ENCODE measurements at regions not wholly inside any gene's neighbourhood (a gene's known extent, or its start where the extent isn't known, plus 50 kb on each side); places are given as distances from the start of the nearest gene placed in this dataset.

GRCh38 chr18:64488698-64489097, 339.8 kb upstream of the LINC00305 start:
- Histone ChIP-seq H3K9me3 (ENCODE audit: insufficient read depth, low read depth) (no peaks in the 10 kb centered on the region), H3K9me2 (ENCODE audit: insufficient read depth) (no peaks in the 10 kb centered on the region), H3F3A (ENCODE audit: insufficient read depth, low read depth) (no peaks in the 10 kb centered on the region), H3K79me2 (ENCODE audit: low read depth) (no peaks in the 10 kb centered on the region), H3K4me1 (replicated peaks; ENCODE audit: insufficient read depth) (no peaks in the 10 kb centered on the region), H3K27me3 (ENCODE audit: insufficient read depth, low read depth) (no peaks in the 10 kb centered on the region), H4K20me1 (ENCODE audit: insufficient read depth) (no peaks in the 10 kb centered on the region), H2AFZ (no peak overlapping the region), H3K4me2 (no peak overlapping the region), H3K4me3 (no peak overlapping the region), H3K36me3 (ENCODE audit: low read depth) (no peaks in the 10 kb centered on the region), H3K27ac (no peak overlapping the region)
- ChIA-PET POLR2A (ENCODE audit: unreplicated experiment) (no interaction called here), CTCF (no interaction called here)
- no peak for DNase-seq
- no TSS peak for BruUV-seq (replicated peaks)
- TF ChIP-seq CTCF (conservative IDR thresholded peaks at IDR 0.05) = no peak
- no peak for TF ChIP-seq EZH2 (IDR thresholded peaks at IDR 0.05; ENCODE audit: low read depth)
- intact Hi-C loops (cut with micrococcal nuclease; ENCODE audit: unreplicated experiment) = no loop called here

- TF ChIP-seq EZH2 (IDR thresholded peaks at IDR 0.05; ENCODE audit: low read depth) (no peak), CTCF (conservative IDR thresholded peaks at IDR 0.05) (no peak)
- CTCF ChIA-PET = no interaction called here
- no peak for DNase-seq
These were observed 325.9 kb upstream of the LINC00305 start for GRCh38 chr18:64474773-64475172.

GRCh38 chr18:64474255-64474654, 325.4 kb upstream of the LINC00305 start:
- TF ChIP-seq CTCF (conservative IDR thresholded peaks at IDR 0.05) = no peak
- no peak for TF ChIP-seq EZH2 (IDR thresholded peaks at IDR 0.05; ENCODE audit: low read depth)
- Histone ChIP-seq H3K9me3 (ENCODE audit: insufficient read depth, low read depth) (no peaks in the 10 kb centered on the region), H3K27ac (no peak overlapping the region), H3K4me1 (replicated peaks; ENCODE audit: insufficient read depth) (no peaks in the 10 kb centered on the region), H3K27me3 (ENCODE audit: insufficient read depth, low read depth) (no peaks in the 10 kb centered on the region), H3K4me3 (no peak overlapping the region), H3K36me3 (ENCODE audit: low read depth) (no peaks in the 10 kb centered on the region), H3K4me2 (no peak overlapping the region), H3K9me2 (ENCODE audit: insufficient read depth) (no peaks in the 10 kb centered on the region), H3F3A (ENCODE audit: insufficient read depth, low read depth) (no peaks in the 10 kb centered on the region), H2AFZ (peak overlapping the region; percentile 48; the same call in 1 of the 2 replicates), H4K20me1 (ENCODE audit: insufficient read depth) (no peaks in the 10 kb centered on the region), H3K79me2 (ENCODE audit: low read depth) (no peaks in the 10 kb centered on the region)
- DNase-seq = no peak
- CTCF ChIA-PET = no interaction called here
- POLR2A ChIA-PET (ENCODE audit: unreplicated experiment) = interaction anchor here (0.6 kb wide), 1 partner anchor 328 kb away, joined by 4 read pairs; no protein-coding TSS in a partner anchor
- no TSS peak for BruUV-seq (replicated peaks)
- intact Hi-C loops (cut with micrococcal nuclease; ENCODE audit: unreplicated experiment) = no loop called here

More at GRCh38 chr18:64474773-64475172, 325.9 kb upstream of the LINC00305 start:
- no peaks in the 10 kb centered on the region for H3K9me3 ChIP-seq (ENCODE audit: insufficient read depth, low read depth)
- H2AFZ ChIP-seq = 0 out of 2 replicates have a peak overlapping the region, but pooled peaks have one; percentile 48
- H3K4me3 ChIP-seq = no peak overlapping the region
- H3F3A ChIP-seq (ENCODE audit: insufficient read depth, low read depth) = no peaks in the 10 kb centered on the region
- H3K4me1 ChIP-seq (replicated peaks; ENCODE audit: insufficient read depth) = no peaks in the 10 kb centered on the region
- BruUV-seq (replicated peaks) = no TSS peak
- H4K20me1 ChIP-seq (ENCODE audit: insufficient read depth) = no peaks in the 10 kb centered on the region
- H3K36me3 ChIP-seq (ENCODE audit: low read depth) = no peaks in the 10 kb centered on the region
- H3K79me2 ChIP-seq (ENCODE audit: low read depth) = no peaks in the 10 kb centered on the region
- H3K4me2 ChIP-seq = no peak overlapping the region
- intact Hi-C loops (cut with micrococcal nuclease; ENCODE audit: unreplicated experiment) = no loop called here
- no peak overlapping the region for H3K27ac ChIP-seq
- H3K27me3 ChIP-seq (ENCODE audit: insufficient read depth, low read depth) = no peaks in the 10 kb centered on the region
- no peaks in the 10 kb centered on the region for H3K9me2 ChIP-seq (ENCODE audit: insufficient read depth)
- POLR2A ChIA-PET (ENCODE audit: unreplicated experiment) = no interaction called here

Measured in PC-9 (cell line).